ENCODE measurements at regions not wholly inside any gene's neighbourhood (a gene's known extent, or its start where the extent isn't known, plus 50 kb on each side); places are given as distances from the start of the nearest gene placed in this dataset.
"Not testable (repeated sequence)": the region's sequence is repeated elsewhere in the genome, so short reads cannot be mapped to it uniquely, and the experiment has no call there.

DNA sequence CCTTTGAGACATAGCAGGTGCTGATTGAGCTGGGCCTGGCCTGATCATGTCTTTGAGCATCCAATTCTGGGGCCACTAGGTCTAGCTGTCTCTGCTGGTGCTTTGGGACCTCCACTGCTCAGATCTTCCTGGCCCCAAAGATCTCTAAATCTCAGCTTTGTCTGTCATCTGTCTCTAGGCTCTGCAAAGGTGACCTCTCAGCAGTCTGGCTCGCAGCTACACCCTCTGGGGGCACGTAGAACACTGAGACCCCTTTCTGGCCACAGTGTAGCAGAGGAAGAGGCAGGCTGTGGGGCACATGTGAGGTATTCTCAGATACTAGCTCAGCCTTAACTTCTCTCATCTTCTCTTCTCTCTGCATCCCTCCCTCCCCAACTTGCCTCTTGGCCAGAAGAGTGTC is 298.1 kb upstream of the PLGLB1 start:
- not testable (repeated sequence) for DNase-seq

DNA sequence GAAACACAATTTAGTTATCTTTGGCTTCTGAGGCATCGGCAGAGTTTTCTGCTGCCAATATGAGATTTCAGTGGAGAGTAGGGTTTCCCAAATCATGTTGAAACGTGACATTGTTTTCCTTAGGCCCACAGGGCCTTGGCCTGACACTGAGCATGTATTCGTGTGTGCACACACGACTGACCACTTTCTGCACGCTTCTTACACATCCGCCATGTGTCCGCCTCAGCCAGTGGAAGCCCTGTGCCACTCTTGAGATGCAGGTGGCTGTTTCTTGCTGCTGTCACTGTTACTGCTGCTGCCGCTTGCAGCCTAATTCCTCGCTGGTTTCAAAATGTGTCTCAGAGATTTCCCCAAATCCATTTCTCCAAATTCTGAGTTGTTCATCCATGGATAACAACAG is 299.6 kb upstream of the PLGLB1 start:
- not testable (repeated sequence) for DNase-seq

DNA sequence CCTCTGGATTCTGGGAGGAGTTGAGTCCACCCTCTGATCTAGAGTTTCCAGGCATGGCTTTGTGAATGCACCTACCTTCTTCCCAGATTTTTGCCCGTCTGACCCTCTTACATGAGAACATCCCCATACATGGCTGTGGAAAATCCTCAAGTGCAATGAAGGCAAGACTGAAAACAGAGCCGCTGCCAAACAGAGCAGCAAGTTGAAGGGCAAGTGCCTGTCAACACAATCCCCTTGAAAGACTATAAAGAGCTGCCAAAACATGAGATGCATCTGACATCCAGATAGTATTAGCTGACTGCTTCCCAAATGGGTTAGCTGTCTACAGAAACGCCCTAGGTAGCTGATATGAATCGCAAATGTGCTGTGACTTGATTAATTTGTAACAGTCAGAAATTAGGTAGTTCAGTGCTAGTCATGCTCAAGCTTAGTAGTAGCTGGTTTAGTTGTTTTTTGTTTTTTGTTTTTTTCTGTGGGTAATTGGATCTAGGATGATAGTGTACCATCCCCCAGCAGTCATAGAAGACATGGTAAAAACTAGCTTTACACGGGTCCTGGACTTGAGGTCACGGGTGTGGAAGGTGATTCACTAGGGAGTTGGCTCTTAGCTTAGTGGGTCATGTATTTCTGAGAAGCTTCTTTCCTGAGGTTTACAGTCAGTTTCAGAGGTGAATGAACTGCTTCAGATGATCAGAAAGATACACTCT is 302.8 kb upstream of the PLGLB1 start:
- DNase-seq: not testable (repeated sequence)

DNA sequence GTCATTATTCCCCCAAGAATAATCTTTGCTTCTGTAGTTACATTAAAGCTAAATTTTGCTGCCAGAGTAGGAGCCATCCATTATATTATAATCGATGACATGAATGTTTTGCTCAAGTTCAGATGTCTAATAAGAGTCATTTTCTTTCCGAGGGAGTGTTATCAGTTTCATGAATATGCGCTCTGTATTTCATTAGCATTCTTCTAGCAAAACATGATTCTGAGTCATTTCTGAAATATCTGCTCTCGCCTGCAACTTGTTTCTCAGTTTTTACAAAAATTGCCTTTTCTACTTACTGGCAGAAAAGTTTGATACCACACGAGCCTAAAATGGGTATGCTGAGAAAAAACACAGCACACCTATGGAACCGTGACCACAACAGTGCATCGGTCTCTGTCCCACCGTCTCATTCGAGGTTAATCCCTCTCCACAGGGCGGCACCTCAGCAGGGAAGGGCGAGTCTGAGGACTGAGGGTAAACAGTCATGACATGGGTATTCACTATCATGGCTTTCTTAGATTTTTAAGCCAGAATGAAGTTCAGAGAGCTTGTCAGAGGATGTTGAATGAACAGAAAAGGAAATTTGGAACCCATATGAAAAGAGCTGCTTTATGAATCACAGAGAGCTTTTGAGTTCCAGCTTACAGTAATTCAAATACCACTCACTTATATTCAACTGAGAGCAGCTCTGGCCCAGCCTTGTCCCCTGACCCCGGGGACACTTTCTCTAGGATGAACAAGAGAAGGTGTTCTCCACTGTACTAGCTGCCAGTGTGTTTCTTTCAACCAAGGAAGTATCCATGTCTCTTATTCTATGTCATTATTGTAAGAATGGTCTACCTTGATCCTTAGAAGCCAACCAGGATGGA is 303.6 kb upstream of the PLGLB1 start:
- DNase-seq: not testable (repeated sequence)

DNA sequence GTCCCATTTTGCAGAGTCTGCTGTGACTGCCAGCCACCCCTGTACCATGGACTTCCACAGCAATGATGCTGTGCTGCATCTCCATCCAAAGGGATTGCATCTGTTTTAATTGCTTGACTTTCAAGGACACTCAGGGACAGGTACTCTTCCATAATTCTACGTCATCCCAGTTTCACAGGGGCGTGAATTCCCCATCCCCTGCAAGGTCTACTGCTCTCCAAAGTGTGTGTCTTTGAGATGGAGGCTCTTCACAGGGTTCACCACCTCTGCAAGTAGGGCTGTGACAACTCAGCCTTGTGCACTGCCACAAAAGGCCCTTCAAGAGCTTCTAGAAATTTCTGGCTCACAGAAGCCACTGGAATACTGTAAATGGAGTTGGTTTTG is 304.3 kb upstream of the PLGLB1 start:
- DNase-seq: not testable (repeated sequence)

DNA sequence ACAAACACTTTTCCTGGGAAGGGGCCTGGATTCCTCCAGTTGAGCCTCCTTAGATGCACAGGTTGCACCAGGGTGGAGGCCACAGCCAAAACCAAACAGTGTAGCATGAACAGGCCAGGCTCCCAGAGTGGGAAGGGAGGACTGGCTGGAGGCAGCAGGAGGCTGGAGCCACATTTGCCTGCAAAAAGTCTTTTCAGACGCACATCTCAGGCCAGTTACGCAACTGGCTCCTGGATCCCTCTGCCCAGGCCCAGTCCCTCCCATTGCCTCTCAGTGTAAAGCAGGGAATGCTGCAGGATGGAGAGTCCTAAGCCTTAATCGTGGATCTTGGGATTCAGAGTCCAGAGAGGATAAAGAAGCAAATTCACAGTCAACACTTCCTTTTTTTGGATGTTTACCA is 305.1 kb upstream of the PLGLB1 start:
- not testable (repeated sequence) for DNase-seq

DNA sequence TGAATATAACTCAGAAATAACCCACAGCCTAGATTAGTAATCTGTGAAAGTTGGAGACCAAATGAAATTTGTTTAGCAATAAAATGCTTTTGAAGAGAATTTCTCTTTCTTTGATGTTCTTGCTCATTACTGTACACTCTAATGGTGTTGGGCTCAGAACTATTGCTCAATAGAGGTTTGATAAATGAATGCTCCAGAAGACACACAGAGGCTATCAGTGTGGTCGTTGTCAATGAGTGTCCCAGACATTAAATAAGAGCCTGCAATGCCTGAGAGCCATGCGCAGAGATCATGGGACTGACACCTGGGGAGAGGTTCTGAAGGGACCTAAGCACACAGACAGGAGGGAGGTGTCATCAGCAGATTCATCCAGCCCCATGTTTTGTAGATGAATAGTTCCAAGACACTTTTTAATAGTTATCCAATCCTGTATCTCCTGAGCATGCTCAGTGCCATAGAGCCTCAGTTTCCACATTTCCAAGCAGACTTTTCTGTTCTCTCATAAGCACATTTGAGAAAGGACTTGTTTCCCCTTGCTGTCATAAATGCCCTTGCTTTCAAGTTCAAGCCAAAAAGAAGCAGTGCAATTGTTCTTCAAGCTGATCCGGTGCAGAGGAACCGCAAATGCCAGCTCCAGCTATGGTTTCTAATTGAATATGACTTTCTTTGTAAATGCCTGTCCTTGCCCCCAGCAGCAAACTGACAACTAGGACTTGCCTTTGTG is 306.2 kb upstream of the PLGLB1 start:
- DNase-seq: not testable (repeated sequence)

DNA sequence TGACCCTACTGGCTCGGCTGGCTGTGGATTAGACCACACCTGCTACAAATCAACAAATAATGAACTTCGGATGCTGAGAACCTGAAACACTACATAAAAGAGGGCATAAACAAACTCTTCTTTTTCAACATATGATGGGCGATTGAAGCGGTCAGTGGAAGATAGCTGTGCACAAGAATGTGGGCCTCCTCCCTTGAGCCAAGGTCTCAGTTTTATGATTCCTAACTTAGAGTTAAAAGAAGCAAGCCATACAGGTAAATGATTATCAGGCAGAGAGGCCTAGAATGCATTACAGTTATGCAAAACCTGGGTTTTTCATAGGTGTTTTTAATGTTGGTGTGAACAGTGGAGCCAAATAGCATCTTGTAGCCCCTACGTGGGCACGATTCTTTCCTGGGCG is 307.9 kb upstream of the PLGLB1 start:
- DNase-seq: not testable (repeated sequence)

DNA sequence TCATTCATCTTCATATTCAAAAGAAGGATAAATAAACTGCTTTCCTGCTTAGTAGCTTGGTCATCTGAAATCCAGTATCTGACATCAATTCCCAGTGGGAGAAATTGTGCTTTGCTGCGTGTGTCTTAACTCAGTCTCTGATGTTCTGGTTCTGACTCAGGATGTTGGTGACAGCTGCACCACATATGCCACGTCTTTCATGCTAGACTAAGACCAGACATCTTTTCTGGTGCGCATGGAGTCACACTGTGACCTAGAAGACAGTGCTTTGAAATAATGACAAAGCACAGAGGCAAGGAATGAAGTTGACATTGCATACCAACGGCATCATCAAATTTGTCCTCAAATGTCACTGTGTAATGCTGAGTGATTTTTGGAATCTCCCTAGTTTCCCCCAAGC is 308.8 kb upstream of the PLGLB1 start:
- DNase-seq: not testable (repeated sequence)

DNA sequence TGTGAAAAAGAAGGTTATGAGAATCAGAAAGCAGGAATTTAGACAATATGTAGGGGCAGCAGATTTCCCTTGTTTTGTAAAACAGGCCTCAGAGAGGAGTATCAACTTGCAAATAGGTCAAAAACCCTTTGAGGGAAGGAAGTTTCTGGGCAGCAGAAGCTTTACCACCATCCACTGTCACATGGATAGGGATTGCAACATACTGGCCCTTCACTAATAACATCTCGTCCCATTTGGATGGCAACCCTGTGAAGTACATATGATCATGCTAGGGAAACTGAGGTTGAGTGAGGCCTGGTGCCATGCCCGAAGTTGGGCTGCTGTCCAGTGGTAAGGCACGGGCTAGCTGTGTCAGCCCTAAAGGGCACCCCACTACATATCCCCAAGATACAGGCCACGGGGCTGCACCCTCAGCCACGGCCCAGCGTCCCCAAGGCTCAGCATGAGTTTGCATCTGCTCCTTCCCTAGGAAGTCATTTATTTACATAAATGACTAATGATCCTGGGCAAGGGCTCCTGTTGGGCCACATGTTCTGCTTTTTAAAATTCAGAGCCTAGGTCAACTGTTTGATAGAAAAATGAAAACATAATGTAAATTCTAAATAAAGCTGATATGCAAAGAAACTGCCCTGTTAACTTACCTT is 310.4 kb upstream of the PLGLB1 start:
- DNase-seq: not testable (repeated sequence)

DNA sequence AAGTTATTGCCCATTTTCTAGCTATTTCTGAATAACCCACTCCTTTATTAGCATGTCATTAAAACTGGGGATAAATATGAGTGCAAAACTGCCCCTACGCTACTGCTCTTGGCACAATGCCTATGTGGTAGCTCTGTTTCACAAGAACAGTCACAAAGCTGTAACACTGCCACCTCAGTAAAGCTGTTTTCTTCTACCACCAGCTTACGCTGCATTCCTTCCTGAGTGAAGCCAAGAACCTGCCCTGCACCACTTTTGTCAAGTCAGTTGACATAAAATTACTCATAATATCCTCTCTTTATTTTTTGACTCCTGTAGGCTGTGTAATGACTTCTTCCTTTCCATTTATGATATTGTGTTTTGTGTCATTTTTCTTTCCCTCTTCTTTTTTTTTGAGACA is 313.2 kb upstream of the PLGLB1 start:
- not testable (repeated sequence) for DNase-seq

DNA sequence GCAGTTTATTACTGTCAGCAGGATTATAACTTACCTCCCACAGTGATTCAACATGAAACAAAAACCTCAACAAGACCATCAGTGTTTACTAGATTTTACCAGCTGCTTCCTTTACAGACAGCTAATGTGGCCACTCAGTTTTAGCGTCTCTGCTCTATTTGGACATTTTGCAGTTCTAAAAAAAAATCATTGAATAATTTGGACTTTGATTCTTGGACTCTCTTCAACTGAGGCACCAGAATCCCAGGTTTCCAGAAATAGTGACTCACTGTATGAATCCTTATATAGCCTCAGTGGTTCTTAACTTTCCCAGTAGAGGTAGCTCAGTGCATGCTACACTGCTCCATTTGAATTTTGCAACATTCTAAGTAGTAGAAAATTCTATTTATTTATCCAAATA is 317.4 kb upstream of the PLGLB1 start:
- not testable (repeated sequence) for DNase-seq

DNA sequence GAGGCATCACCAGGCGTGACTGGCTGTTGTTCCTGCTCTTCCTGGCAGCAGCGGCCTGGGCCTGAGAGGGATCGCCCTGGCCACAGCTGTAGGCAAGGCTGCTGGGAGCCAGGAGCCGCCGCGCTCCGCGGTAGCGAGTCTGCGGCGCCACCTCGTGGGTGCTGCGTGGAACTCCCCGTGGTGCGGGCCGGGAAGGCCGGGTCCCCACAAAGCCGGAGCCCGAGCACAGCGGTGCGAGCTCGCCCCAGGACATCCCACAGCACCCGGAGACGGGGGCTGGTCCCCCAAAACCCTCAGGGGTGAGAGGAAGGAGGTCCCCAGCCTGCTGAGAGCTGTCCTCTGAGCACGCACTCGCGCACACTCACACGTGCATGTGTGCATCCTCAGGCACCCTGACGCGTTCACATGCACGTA is 320.0 kb upstream of the PLGLB1 start:
- DNase-seq: not testable (repeated sequence)

DNA sequence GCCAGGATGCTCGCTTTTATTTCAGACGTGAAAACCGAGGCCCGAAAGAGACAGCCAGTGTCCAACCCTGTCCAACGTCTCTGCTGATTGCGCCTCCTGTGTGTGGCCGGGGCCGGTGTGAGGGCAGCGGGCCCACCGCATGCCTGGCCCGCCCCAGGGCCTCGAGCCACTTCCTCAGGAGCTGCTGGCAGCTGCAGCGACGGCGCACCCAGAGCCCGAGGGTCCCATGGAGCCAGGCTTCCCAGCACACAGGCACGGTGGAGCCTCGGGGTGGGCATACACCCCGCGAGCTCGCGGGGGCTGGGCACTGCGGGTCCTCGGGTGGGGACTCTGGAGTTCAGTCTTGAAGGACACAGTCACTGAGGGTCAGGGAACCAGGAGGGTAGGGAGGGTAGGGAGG is 320.5 kb upstream of the PLGLB1 start:
- not testable (repeated sequence) for DNase-seq

DNA sequence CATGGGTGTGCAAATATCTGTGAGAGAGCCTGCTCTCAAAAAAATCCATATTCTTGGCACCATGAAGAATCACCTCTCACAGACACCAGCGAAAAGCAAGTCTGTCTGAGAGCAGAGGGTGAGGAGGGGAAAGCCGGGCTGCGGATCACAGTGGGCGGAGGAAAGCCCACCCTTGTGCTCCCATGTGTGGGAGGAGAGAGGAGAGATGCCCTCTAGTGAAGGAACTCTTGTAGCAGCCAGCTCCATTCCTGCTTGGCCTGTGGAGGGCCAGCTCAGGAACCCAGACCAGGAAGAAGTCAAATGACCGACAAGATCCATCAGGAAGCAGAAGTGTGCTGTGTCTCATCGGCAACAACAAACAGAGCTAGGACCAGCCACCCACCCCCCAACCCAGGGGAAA is 321.7 kb upstream of the PLGLB1 start:
- not testable (repeated sequence) for DNase-seq

DNA sequence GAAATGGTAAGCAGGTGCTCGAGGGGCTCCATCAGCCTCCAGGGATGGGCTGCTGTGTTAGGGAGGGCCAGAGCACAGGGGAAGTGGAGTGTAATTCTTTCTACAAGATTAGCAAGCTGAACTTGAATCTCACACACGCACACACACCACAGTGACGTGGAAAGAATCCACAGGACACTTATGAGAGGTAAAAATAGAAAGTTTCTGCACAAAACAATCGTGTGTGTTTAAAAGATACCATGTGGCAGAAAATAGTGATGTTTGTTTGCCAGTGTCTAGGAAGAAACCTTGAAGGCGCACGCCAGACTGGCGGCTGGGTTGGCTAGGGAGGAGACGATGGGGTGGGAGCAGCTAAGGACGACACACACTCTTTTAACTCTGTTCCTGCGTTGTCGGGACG is 323.6 kb upstream of the PLGLB1 start:
- DNase-seq: not testable (repeated sequence)

DNA sequence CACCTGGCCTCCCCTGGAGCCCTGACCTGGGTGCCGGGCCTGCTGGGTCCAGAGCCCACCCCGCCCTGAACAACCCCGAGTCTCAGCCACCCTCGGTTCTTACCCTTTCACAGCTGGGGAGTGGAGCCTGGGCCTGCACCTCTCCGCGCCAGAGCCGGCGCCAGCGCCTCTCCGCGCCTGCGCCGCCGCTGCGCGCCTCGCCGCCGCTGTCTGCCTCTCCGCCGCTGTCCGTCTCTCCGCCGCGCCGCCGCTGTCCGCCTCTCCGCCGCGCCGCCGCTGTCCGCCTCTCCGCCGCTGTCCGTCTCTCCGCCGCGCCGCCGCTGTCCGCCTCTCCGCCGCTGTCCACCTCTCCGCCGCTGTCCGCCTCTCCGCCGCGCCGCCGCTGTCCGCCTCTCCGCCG is 326.9 kb upstream of the PLGLB1 start:
- DNase-seq: not testable (repeated sequence)

DNA sequence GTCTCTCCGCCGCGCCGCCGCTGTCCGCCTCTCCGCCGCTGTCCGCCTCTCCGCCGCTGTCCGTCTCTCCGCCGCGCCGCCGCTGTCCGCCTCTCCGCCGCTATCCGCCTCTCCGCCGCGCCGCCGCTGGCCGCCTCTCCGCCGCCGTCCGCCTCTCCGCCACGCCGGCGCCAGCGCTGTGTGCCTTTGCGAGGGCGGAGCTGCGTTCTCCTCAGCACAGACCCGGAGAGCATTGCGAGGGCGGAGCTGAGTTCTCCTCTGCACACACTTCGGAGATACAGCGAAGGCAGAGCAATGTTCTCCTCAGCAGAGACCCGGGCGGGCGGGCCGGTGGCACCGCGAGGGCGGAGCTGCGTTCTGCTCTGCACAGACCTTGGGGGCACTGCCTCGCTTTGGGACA is 327.4 kb upstream of the PLGLB1 start:
- DNase-seq: not testable (repeated sequence)

DNA sequence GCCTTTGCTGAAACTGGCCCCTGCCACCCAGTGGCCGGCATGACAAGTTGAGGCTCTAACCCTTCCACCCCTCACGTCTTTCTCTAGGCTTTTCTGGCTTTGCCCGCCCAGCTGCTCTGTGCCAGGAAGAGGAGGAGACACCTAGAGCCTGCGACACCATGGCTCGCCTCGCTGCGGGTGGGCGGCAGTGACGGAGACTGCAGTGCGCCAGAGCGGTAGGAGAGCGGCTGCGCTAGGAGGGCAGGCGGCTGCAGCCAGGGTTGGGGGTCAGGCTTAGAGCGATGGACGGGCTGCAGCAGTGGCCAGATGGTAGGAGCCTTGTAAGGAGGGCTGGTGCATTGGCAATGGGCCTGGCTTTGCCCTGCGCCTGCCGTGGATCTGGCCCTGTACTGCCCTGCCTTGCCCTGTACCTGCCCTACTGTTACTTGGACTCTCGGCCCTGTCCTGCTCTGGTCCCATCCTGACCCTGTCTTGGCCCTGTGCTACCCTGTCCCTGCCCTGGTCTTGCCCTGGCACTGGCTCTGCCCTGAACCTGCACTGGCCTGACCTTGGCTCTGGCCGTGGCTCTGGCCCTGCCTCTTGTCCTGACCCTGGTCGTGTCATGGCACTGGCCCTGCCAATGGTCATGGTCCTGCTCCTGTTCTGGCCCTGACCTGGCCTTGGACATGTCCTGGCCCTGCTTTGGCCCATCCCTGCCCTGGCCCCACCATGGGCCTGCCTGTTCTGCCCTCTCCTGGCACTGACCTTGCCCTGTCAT is 330.7 kb upstream of the PLGLB1 start:
- not testable (repeated sequence) for DNase-seq

DNA sequence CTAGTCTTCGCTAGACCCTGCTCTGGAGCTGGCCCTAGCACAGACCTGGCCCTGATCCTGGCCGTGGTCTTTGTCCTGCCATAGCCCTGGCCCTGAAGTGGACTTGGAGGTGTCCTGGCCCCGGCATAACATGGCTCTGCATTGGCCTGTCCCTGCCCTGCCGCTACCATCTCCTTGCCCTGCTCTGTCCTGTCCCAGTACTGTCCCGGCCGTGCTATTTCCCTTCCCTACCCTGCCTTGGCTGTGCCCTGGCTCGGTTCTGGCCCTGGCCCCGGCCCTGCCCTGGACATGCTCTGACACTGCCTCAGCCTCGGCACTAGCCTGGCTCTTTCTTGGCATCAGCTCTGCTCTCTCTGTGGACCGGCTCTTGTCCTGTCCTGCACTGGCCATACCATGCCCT is 331.8 kb upstream of the PLGLB1 start:
- DNase-seq: not testable (repeated sequence)

DNA sequence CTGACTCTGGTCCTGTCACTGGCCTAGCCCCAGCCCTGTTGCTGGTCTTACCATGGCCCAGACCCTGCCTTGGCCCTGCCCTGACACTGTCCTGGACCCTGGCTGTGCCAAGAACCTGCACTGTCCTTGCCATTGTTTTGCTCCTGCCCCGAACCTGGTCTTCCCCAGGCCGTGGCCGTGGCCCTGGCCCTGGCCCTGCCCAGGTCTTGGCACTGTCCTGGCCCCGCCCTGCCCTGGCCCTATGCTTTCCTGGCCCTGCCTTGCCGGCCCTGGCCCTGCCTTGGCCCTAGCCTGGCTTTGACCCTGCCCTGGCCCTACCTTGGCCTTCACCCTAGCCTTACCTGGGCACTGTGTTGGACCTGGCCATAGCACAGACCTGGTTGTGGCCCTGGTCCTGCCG is 332.5 kb upstream of the PLGLB1 start:
- not testable (repeated sequence) for DNase-seq

DNA sequence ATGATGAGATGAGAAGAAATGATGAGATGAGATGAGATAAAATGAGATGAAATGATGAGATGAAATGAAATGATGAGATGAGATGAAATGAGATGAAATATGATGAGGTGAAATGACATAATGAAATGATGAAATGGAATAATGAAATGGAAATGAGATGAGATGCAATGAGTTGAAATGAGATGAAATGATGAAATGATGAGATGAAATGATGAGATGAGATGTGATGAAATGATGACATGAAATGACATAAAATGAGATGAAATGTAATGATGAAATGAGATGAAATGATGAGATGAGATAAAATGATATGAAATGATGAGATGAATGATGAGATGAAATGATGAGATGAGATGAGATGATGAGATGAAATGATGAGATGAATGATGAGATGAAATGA is 338.6 kb upstream of the PLGLB1 start:
- DNase-seq: not testable (repeated sequence)
